GM23338 (cell line): ENCODE measurements at regions not wholly inside any gene's neighbourhood (a gene's known extent, or its start where the extent isn't known, plus 50 kb on each side); places are given as distances from the start of the nearest gene placed in this dataset.

Source experiments
- CTCF ChIP-seq, 2 experiments: fragments of 200-600 bp in 1 of 2; sonication (generic) in 1 of 2; conservative IDR thresholded peaks; 2 replicates each; pipeline versions ENCODE4 v1.5.1 to v1.6.1; 2016 to 2017; ENCODE audit warnings: antibody characterized with exemption in 2 of 2, low read depth in 2 of 2, mild to moderate bottlenecking in 2 of 2, moderate library complexity in 1 of 2
- EZH2 ChIP-seq: fragments of 200-600 bp; sonication (generic); IDR thresholded peaks from one replicate; pipeline ENCODE4 v1.8.0; 2017; ENCODE audit warnings: antibody characterized with exemption, mild to moderate bottlenecking, low read depth; ENCODE audit not compliant: unreplicated experiment
- EZH2phosphoT487 ChIP-seq: fragments of 200-600 bp; sonication (generic); IDR thresholded peaks from one replicate; pipeline ENCODE4 v1.8.1; 2018; ENCODE audit warnings: antibody characterized with exemption; ENCODE audit not compliant: unreplicated experiment
- JUNB ChIP-seq: IDR thresholded peaks from one replicate; pipeline ENCODE4 v1.6.1; 2016; ENCODE audit warnings: antibody characterized with exemption; ENCODE audit not compliant: unreplicated experiment
- POLR2AphosphoS5 ChIP-seq: IDR thresholded peaks from 2 replicates; pipeline ENCODE4 v1.6.1; 2016; ENCODE audit warnings: antibody characterized with exemption, low read depth

- TF ChIP-seq EZH2 (no peak), CTCF (conservative IDR thresholded peaks at IDR 0.05; ENCODE audit: low read depth in 2 of 2) (no peak), EZH2phosphoT487 (no peak), POLR2AphosphoS5 (no peak), JUNB (no peak)
These were observed 184.3 kb upstream of the CTBP2 start for GRCh38 chr10:125344573-125345171.
